HG02610 (cell line): ENCODE measurements at regions not wholly inside any gene's neighbourhood (a gene's known extent, or its start where the extent isn't known, plus 50 kb on each side); places are given as distances from the start of the nearest gene placed in this dataset.

ENCODE experiments used
- ATAC-seq: cut with Tn5 transposase; IDR thresholded peaks from one replicate; pipeline ENCODE4 v1.9.1; 2021; ENCODE audit warnings: mild to moderate bottlenecking, moderate library complexity; ENCODE audit not compliant: unreplicated experiment

- no peak for ATAC-seq
Observed at GRCh38 chrX:125778261-125778660, 387.8 kb downstream of the DCAF12L2 start.

DNA sequence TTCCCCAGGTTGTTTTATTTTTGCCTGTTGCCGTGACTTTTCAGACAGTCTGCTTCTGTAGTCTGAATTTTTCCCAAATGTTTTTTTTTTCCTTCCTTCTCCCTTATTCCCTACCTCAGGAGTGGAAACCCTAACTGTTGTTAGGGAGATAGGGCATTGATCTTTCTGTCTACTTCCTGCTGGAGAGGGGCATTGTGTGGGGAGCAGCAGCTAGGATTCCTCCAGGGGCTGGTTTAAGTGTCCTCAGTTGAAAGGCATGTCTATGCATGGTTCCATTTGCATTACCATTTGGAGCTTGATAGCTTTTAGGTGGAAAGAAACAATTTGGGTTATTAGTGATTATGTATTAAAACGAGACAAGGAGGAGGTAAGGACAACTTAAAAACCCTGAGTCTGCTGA lies 383.9 kb downstream of the DCAF12L2 start:
- no peak for ATAC-seq

DNA sequence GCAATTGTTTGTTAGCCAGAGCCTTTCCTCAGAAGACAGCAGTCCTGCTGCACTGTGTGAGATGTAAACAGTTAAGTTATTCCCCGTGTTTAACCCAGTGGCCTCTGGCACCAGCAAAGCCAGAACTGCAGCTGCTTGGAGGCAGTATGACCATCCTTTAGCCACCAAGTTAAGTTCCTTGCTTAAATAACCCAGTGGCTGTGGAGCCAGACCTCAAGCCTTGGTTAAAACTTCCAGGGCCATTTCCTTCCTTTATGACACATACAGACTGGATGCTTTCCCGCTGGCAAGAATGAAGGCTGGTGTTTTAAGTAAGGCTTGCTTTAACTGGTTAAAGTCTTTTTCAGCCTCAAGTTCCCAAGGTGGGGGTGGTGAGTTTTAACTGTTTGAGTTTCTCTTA lies 379.8 kb downstream of the DCAF12L2 start:
- no peak for ATAC-seq

DNA sequence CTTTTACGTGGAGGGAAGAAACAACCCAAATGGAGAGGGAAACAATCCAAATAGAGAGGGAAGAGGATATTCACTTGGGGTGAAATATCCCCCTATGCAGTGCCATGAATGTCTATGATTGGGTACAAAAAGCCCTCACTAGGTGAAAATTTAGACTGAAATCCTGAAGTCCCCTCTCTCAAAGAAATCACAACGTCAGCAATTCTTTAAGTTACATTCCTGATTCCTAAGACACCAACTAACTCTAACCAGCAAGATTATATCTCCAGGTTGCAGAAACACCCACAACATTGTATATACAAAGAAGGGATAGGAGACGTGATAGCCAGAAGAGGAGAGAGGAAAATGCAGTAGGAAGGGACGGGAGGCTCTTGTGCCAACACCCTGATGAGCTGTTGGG lies 374.3 kb downstream of the DCAF12L2 start:
- no peak for ATAC-seq

DNA sequence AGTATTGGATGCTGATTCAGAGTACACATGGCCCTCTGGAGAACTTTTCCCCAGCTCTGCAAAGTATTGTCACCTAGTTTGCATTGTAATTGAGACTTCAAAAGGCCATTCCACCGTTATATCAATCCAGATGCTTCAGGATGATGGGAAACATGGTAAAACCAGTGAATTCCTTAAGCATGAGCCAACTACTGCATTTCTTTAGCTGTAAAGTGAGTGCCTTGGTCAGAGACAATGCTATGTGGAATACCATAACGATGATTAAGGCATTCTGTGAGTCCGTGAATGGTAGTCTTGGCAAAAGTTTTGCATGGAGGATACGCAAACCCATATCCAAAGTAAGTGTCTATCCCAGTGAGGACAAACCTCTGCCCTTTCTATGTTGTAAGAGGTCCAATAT lies 355.2 kb downstream of the DCAF12L2 start:
- no peak for ATAC-seq

GRCh38 chrX:125826080-125826479 lies 340.0 kb downstream of the DCAF12L2 start:
- ATAC-seq: no peak

DNA sequence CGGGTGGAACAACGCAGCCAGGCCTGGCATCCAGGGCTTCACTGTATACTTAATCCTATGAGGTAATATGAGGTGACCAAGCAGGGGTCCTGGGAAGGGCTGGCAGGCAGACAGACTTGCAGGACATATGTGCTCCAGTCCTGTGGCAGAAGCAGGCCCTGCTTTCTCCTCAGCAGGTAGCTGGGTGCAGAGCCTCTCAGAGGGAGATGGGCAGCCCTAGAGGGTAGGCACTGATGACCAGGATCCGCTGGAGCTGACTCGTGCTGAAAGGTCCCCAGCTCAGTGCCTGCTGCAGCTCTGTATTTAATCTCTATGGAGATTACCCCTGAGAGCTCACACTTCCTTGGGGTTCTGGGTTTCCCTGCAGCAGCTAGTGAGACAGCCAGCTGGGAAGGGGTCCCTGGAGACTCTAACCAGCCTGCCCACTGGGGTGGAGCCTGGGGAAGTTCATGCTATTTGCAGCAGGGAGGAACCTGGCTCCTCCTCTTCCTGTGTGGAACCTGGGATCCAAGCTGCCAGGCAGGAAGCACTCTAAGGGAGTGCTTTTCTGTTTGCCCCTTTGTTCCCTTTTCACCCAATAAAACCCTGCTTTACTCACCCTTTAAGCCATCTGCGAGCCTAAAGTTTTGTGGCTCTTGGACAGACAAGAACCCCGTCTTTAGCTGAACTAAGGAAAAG lies 339.2 kb downstream of the DCAF12L2 start:
- no peak for ATAC-seq

- ATAC-seq: no peak
Observed at GRCh38 chrX:125846271-125846670, 319.8 kb downstream of the DCAF12L2 start.

- no peak for ATAC-seq
Observed at GRCh38 chrX:125850693-125851092, 315.4 kb downstream of the DCAF12L2 start.

DNA sequence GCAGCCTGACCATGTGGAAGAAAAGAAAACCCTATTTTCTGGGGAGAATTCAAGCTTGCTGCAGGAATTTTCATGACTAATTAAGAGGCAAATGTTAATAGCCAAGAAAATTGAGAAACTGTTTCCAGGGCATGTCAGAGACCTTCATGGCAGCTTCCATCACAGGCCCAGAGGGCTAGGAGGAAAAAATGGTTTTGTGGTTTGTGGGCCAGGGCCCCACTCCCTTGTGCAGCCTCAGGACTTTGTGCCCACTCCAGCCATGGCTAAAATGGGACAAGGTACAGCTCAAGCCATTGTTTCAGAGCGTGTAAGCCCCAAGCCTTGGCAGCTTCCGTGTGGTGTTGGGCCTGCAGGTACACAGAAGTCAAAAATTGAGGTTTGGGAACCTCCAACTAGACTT lies 282.9 kb downstream of the DCAF12L2 start:
- ATAC-seq: no peak

GRCh38 chrX:125894947-125895346 lies 271.1 kb downstream of the DCAF12L2 start:
- no peak for ATAC-seq

GRCh38 chrX:125895518-125895917 lies 270.6 kb downstream of the DCAF12L2 start:
- no peak for ATAC-seq

GRCh38 chrX:125926295-125926694 lies 239.8 kb downstream of the DCAF12L2 start:
- ATAC-seq: no peak

DNA sequence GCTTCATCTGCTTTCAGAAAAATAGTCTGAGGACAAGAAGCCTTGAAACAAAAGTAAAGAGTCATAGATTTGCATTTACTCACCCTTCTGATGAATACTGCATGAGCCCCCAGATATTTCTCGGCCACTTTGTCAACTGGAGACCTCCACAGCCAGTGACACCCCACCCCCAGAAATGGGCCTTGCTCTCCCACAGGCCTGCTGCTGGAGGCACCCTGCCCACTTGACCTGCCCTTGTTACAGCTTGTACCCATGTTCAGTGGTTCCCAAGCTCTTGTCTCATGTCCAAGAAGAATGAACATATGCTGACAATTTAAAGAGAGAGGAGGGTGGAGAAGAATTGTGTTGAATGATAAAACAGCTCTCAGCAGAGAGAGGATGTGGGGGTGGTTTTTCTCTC lies 225.1 kb downstream of the DCAF12L2 start:
- no peak for ATAC-seq

DNA sequence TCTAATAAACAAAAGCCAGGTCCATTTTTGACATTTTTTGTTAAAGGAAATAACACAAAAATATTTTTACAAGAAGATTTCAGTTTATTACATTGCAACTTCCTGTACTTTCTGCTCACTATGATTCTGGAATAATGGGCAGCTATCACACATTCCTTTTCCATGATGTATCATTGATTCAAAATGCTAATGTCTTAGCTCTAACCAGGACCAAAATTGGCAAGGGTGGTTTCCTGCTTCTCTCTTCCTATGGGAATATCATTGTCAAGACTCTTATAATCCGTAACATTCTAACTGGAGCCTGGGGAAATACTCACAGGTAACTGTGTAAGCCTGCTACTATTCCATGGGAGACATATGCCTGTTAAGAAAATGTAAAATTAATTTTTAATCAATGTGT lies 218.6 kb downstream of the DCAF12L2 start:
- no peak for ATAC-seq

GRCh38 chrX:125952973-125953372 lies 213.1 kb downstream of the DCAF12L2 start:
- ATAC-seq: no peak

DNA sequence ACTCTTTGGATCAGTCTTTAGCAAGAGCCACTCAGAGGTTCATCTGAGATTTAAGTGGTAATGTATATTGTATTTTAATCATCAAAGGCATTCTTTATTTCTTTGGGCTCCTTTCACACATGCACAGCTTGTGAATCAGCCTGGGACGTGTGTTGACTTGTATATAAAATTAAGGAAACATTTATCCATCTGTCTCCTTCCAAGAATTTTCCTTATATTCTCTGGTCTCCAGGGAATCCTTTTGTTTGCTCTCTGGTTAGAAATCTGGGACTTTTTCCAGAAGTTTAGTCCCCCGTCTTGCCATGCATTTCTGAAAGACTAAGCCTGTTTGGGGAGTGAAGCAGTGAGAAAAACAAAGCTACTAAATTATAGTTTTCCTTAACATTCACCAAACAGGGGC lies 212.3 kb downstream of the DCAF12L2 start:
- no peak for ATAC-seq

DNA sequence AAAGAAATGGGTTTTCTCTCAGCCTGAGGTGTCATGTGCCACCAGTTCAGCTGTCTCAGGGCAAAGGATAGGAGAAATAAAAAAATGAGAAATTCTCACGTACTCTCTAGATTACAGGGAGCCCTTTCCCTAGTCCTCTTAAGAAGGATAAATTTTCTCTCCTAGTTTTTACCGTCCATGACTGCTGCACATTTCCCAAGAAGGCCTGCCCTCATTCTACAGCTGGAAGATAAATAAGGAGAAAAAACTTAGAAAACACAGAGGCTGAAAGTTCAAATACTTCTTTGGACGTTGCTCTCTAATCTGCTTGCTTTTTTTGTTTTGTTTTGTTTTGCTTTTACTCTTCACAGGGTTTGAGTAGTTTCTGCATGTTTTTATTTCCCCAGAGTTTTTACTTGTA lies 211.9 kb downstream of the DCAF12L2 start:
- ATAC-seq: no peak

GRCh38 chrX:125977851-125978250 lies 188.2 kb downstream of the DCAF12L2 start:
- no peak for ATAC-seq

GRCh38 chrX:125998432-125998831 lies 167.7 kb downstream of the DCAF12L2 start:
- ATAC-seq: no peak

DNA sequence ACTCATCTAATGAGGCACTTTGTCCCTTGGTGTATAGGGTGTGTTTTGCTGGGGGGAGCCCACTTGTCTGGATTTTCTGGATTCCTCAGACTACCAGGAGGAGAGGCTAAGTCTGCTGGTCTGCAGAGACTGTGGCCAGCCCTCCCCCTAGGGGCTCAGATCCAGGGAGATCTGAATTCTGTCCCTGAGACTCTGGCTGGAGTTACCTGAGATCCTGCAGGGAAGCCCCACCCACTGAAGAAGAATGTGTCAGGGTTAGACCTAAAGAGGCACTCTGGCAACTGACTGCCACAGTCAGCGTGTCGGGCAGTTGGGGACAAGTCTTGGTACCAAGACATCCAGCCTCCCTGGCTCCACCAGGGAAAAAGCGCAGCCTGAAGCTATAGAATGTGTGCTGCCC lies 138.9 kb downstream of the DCAF12L2 start:
- no peak for ATAC-seq

DNA sequence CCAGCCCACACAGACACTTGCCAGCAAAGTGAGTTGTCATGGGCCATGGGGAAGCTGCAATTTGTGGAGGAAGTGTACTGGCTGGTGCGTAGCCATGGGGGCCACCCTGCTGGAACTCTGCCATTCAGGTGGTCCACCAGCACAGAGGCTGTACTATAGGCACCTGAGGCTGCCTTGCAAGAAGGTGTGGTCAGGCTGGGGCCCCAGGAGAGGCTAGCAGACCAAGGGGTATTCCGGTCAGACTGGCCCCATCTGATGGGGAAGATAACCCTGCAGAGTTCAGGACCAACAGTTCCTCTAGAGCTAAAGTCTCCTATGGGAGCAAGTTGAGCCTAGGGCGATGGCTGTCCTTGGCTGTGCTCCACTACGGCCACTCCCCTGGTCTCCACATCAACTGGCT lies 136.1 kb downstream of the DCAF12L2 start:
- ATAC-seq: no peak

GRCh38 chrX:126063984-126064383 lies 102.1 kb downstream of the DCAF12L2 start:
- ATAC-seq: no peak
